ENCODE measurements at regions not wholly inside any gene's neighbourhood (a gene's known extent, or its start where the extent isn't known, plus 50 kb on each side); places are given as distances from the start of the nearest gene placed in this dataset.

- no peak for TF ChIP-seq MAX (IDR thresholded peaks at IDR 0.05; ENCODE audit: low read depth, low read length)
- TF ChIP-seq POLR2A (IDR thresholded peaks at IDR 0.05; ENCODE audit: extremely low read depth, insufficient read length), result no peak
- TF ChIP-seq MYC (IDR thresholded peaks at IDR 0.05; ENCODE audit: low read depth, low read length), result no peak
- no peak for TF ChIP-seq CTCF (IDR thresholded peaks at IDR 0.05; ENCODE audit: low read depth, low read length)
- no peak for DNase-seq (ENCODE audit: low read depth)
- no peak overlapping the region for H3K4me3 ChIP-seq (ENCODE audit: low read depth, low read length)
These were observed 380.9 kb upstream of the SMIM31 start for GRCh38 chr4:164373021-164373420.

- TF ChIP-seq POLR2A (IDR thresholded peaks at IDR 0.05; ENCODE audit: extremely low read depth, insufficient read length), result no peak
- TF ChIP-seq CTCF (IDR thresholded peaks at IDR 0.05; ENCODE audit: low read depth, low read length), result no peak
- TF ChIP-seq MAX (IDR thresholded peaks at IDR 0.05; ENCODE audit: low read depth, low read length), result no peak
- TF ChIP-seq MYC (IDR thresholded peaks at IDR 0.05; ENCODE audit: low read depth, low read length), result no peak
These were observed 376.7 kb upstream of the SMIM31 start for GRCh38 chr4:164377277-164377676.

GRCh38 chr4:164378361-164378760, 375.6 kb upstream of the SMIM31 start:
- no peak for DNase-seq (ENCODE audit: low read depth)
- no peak overlapping the region for H3K4me3 ChIP-seq (ENCODE audit: low read depth, low read length)
- TF ChIP-seq MYC (IDR thresholded peaks at IDR 0.05; ENCODE audit: low read depth, low read length) (no peak), POLR2A (IDR thresholded peaks at IDR 0.05; ENCODE audit: extremely low read depth, insufficient read length) (no peak), MAX (IDR thresholded peaks at IDR 0.05; ENCODE audit: low read depth, low read length) (no peak), CTCF (IDR thresholded peaks at IDR 0.05; ENCODE audit: low read depth, low read length) (no peak)

More at GRCh38 chr4:164377277-164377676, 376.7 kb upstream of the SMIM31 start:
- no peak overlapping the region for H3K4me3 ChIP-seq (ENCODE audit: low read depth, low read length)
- DNase-seq (ENCODE audit: low read depth), result no peak

- TF ChIP-seq MAX (IDR thresholded peaks at IDR 0.05; ENCODE audit: low read depth, low read length), result no peak
- no peak for TF ChIP-seq CTCF (IDR thresholded peaks at IDR 0.05; ENCODE audit: low read depth, low read length)
- TF ChIP-seq MYC (IDR thresholded peaks at IDR 0.05; ENCODE audit: low read depth, low read length), result no peak
- TF ChIP-seq POLR2A (IDR thresholded peaks at IDR 0.05; ENCODE audit: extremely low read depth, insufficient read length), result no peak
- no peak overlapping the region for H3K4me3 ChIP-seq (ENCODE audit: low read depth, low read length)
- DNase-seq (ENCODE audit: low read depth), result no peak
These were observed 374.2 kb upstream of the SMIM31 start for GRCh38 chr4:164379694-164380093.

DNA sequence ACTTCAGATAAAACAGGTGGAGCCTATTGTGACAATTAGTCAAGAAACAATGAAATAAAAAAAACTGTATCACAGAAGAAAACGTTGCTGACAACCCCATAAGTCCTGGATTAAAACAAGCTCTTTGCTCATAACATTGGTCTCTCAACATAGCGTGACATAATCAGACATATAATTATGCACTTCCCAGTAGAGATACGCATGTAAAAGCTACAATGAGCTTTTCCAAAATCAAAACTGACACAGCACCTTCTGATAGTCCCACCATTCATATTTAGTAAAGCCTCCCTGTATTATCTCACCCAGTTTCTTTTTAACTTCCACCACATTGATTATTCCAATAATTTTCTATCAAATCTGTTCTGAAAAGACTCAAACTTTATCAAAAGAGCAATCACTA, 372.1 kb upstream of the SMIM31 start:
- no peak for DNase-seq (ENCODE audit: low read depth)
- no peak for TF ChIP-seq MYC (IDR thresholded peaks at IDR 0.05; ENCODE audit: low read depth, low read length)
- TF ChIP-seq MAX (IDR thresholded peaks at IDR 0.05; ENCODE audit: low read depth, low read length), result no peak
- no peak for TF ChIP-seq POLR2A (IDR thresholded peaks at IDR 0.05; ENCODE audit: extremely low read depth, insufficient read length)
- TF ChIP-seq CTCF (IDR thresholded peaks at IDR 0.05; ENCODE audit: low read depth, low read length), result no peak
- no peak overlapping the region for H3K4me3 ChIP-seq (ENCODE audit: low read depth, low read length)

DNA sequence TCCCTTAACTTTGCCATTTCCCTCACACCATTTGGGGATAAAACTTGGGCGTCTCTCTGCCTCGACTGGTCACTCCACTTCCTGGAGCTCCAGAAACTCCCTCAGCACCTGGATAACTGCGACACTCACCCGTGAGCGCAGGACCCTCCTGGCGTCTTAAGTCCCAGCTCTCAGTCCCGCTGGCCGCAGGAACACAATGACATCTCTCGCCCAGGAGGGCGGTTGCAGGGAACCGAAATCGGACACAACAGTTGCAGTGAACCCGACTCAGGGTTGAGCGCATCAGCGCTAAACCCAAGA, 370.9 kb upstream of the SMIM31 start:
- no peak overlapping the region for H3K4me3 ChIP-seq (ENCODE audit: low read depth, low read length)
- TF ChIP-seq MYC (IDR thresholded peaks at IDR 0.05; ENCODE audit: low read depth, low read length), result no peak
- no peak for TF ChIP-seq POLR2A (IDR thresholded peaks at IDR 0.05; ENCODE audit: extremely low read depth, insufficient read length)
- TF ChIP-seq CTCF (IDR thresholded peaks at IDR 0.05; ENCODE audit: low read depth, low read length), result no peak
- no peak for TF ChIP-seq MAX (IDR thresholded peaks at IDR 0.05; ENCODE audit: low read depth, low read length)
- no peak for DNase-seq (ENCODE audit: low read depth)

All from NB4 (cell line).